ENCODE measurements at regions not wholly inside any gene's neighbourhood (a gene's known extent, or its start where the extent isn't known, plus 50 kb on each side); places are given as distances from the start of the nearest gene placed in this dataset.

- no peak for TF ChIP-seq POLR2A (IDR thresholded peaks at IDR 0.05; ENCODE audit: low read depth, low read length)
- TF ChIP-seq TAF1 (IDR thresholded peaks at IDR 0.05; ENCODE audit: low read depth, low read length) = no peak
- no peak for TF ChIP-seq POLR2AphosphoS5 (IDR thresholded peaks at IDR 0.05; ENCODE audit: low read depth, low read length)
- TF ChIP-seq SPI1 (IDR thresholded peaks at IDR 0.05; ENCODE audit: low read depth, low read length) = no peak
- no peak for TF ChIP-seq PAX5 (IDR thresholded peaks at IDR 0.05; ENCODE audit: insufficient read depth, low read length, severe bottlenecking)
- TF ChIP-seq POU2F2 (IDR thresholded peaks at IDR 0.05; ENCODE audit: low read depth, low read length) = no peak
Observed at GRCh38 chr13:105297839-105298238, 1237.6 kb downstream of the EFNB2 start.

Measured in GM12891 (cell line).